OCI-LY1 (cell line): ENCODE measurements at regions not wholly inside any gene's neighbourhood (a gene's known extent, or its start where the extent isn't known, plus 50 kb on each side); places are given as distances from the start of the nearest gene placed in this dataset.

Experiments
- EZH2 ChIP-seq: fragments of 200-600 bp; sonication (generic), shearing (Covaris generic); IDR thresholded peaks from 2 replicates; pipeline ENCODE4 v1.8.0; 2017; ENCODE audit warnings: borderline replicate concordance, mixed run types, mild to moderate bottlenecking, antibody characterized with exemption, low read length, moderate library complexity, mixed read lengths
- TF ChIP-seq, protein P1 (sequence below): fragments of 200-600 bp; sonication (generic), shearing (Covaris generic); IDR thresholded peaks from 2 replicates; pipeline ENCODE4 v1.5.1; 2017; ENCODE audit warnings: mild to moderate bottlenecking, antibody characterized with exemption, low read length, moderate library complexity, mixed read lengths

DNA sequence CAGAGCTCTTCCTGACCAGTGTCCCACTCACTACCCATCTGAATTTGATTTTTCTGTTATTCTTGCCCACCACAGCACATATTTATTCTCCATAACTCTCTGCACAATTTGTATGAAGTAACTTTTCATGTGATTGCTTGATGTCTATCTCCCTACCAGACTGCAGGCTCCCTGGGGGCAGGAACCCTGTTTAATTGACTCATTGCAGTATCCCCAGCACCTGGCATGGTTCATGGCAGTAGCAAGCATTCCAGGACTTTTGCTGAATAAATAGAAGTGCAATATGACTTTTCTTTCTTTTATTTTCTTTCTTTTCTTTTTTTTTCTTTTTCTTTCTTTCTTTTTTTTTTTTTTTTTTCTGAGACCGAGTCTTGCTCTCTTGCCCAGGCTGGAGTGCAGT lies 88.7 kb upstream of the XPO1 start:
- TF ChIP-seq, protein P1, sequence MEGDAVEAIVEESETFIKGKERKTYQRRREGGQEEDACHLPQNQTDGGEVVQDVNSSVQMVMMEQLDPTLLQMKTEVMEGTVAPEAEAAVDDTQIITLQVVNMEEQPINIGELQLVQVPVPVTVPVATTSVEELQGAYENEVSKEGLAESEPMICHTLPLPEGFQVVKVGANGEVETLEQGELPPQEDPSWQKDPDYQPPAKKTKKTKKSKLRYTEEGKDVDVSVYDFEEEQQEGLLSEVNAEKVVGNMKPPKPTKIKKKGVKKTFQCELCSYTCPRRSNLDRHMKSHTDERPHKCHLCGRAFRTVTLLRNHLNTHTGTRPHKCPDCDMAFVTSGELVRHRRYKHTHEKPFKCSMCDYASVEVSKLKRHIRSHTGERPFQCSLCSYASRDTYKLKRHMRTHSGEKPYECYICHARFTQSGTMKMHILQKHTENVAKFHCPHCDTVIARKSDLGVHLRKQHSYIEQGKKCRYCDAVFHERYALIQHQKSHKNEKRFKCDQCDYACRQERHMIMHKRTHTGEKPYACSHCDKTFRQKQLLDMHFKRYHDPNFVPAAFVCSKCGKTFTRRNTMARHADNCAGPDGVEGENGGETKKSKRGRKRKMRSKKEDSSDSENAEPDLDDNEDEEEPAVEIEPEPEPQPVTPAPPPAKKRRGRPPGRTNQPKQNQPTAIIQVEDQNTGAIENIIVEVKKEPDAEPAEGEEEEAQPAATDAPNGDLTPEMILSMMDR = no peak
- no peak for TF ChIP-seq EZH2
